H1 (cell line): ENCODE measurements at regions not wholly inside any gene's neighbourhood (a gene's known extent, or its start where the extent isn't known, plus 50 kb on each side); places are given as distances from the start of the nearest gene placed in this dataset.

ENCODE experiments used
- CTCF ChIA-PET: fragments of 300-600 bp; sonication (Branson Sonifier 250); formaldehyde crosslinking; loops from one replicate; lab custom pipeline; 2021; ENCODE audit not compliant: partially characterized antibody; lab: Charles Lee
- POLR2A ChIA-PET: fragments of 300-600 bp; sonication (Branson Sonifier 250); formaldehyde crosslinking; loops from one replicate; lab custom pipeline; 2021; ENCODE audit warnings: inconsistent platforms; ENCODE audit not compliant: partially characterized antibody; lab: Charles Lee
- DNase-seq, 2 experiments: peaks; one replicate each; pipeline versions ENCODE4 v3.0.0 to v3.0.0-alpha.2; 2010 to 2022; ENCODE audit warnings: low spot score in 2 of 2, low read depth in 1 of 2, mixed read lengths in 1 of 2
- FAIRE-seq: peaks from 2 replicates; lab custom pipeline; 2011; peaks lifted over from hg19 to GRCh38; lab: Jason Lieb, UNC
- H2AFZ ChIP-seq: 2 replicates; pipeline ENCODE4 v1.8.1; 2012; ENCODE audit warnings: low read length, inconsistent platforms
- H2AK5ac ChIP-seq: 2 replicates; pipeline ENCODE4 v1.6.1; 2013; ENCODE audit warnings: low read depth, low read length
- H2BK120ac ChIP-seq: replicated peaks from 2 replicates; pipeline ENCODE3; 2013; ENCODE audit warnings: low read depth, low read length, inconsistent platforms
- H2BK12ac ChIP-seq: 2 replicates; pipeline ENCODE4 v1.6.1; 2013; ENCODE audit warnings: low read depth, low read length
- H2BK15ac ChIP-seq: 2 replicates; pipeline ENCODE4 v1.6.1; 2013; ENCODE audit warnings: low read length
- H2BK20ac ChIP-seq: 2 replicates; pipeline ENCODE4 v1.6.1; 2013; ENCODE audit warnings: low read length
- H2BK5ac ChIP-seq: 2 replicates; pipeline ENCODE4 v1.6.1; 2013; ENCODE audit warnings: low read depth, low read length
- H3K14ac ChIP-seq: 2 replicates; pipeline ENCODE4 v1.6.1; 2013; ENCODE audit warnings: inconsistent platforms; ENCODE audit not compliant: insufficient read length
- H3K18ac ChIP-seq: 2 replicates; pipeline ENCODE4 v1.6.1; 2013; ENCODE audit warnings: low read length; ENCODE audit errors: extremely low read depth
- H3K23ac ChIP-seq: 2 replicates; pipeline ENCODE4 v1.6.1; 2013; ENCODE audit warnings: inconsistent platforms; ENCODE audit not compliant: insufficient read length
- H3K23me2 ChIP-seq: 2 replicates; pipeline ENCODE4 v1.6.1; 2013; ENCODE audit warnings: low read depth, low read length
- H3K27ac ChIP-seq: 2 replicates; pipeline ENCODE4 v1.6.1; 2011; ENCODE audit warnings: low read depth, low read length, inconsistent platforms
- H3K27me3 ChIP-seq, 4 experiments: replicated peaks in 1 of 4; 1 replicate in 1 of 4; 2 replicates in 3 of 4; pipeline versions ENCODE4 v1.6.1 to v1.8.1; 2011 to 2013; ENCODE audit warnings: low read length in 3 of 4, mild to moderate bottlenecking in 3 of 4, inconsistent platforms in 2 of 4, mixed read lengths in 2 of 4, moderate library complexity in 1 of 4; ENCODE audit not compliant: control insufficient read depth in 3 of 4, insufficient read depth in 3 of 4; ENCODE audit errors: extremely low read depth in 1 of 4
- H3K36me3 ChIP-seq, 4 experiments: 2 replicates each; pipeline versions ENCODE4 v1.6.1 to v1.8.1; 2011 to 2013; ENCODE audit warnings: mild to moderate bottlenecking in 4 of 4, low read length in 3 of 4, moderate library complexity in 2 of 4, control low read depth in 1 of 4, inconsistent platforms in 1 of 4; ENCODE audit not compliant: insufficient read depth in 4 of 4, control insufficient read depth in 2 of 4
- H3K4ac ChIP-seq: replicated peaks from 2 replicates; pipeline ENCODE3; 2013; ENCODE audit warnings: low read length, low read depth, mixed read lengths, inconsistent platforms; ENCODE audit not compliant: insufficient read length
- H3K4me1 ChIP-seq, 4 experiments: replicated peaks in 1 of 4; 1 replicate in 1 of 4; 2 replicates in 3 of 4; pipeline versions ENCODE4 v1.6.1 to v1.8.1; 2011 to 2013; ENCODE audit warnings: low read length in 3 of 4, inconsistent platforms in 2 of 4, mixed read lengths in 1 of 4; ENCODE audit not compliant: insufficient read depth in 4 of 4, control insufficient read depth in 3 of 4
- H3K4me2 ChIP-seq, 2 experiments: 2 replicates each; pipeline versions ENCODE4 v1.6.1 to v1.8.1; 2011 to 2013; ENCODE audit warnings: low read depth in 2 of 2, low read length in 2 of 2, control low read depth in 1 of 2, inconsistent platforms in 1 of 2, mild to moderate bottlenecking in 1 of 2; ENCODE audit not compliant: insufficient read depth in 1 of 2
- H3K4me3 ChIP-seq, 4 experiments: fragments of 200-600, 300-600 bp in 1 of 4; sonication (generic), shearing (Covaris generic), sonication (Bioruptor Twin) in 1 of 4; 2 replicates each; pipeline versions ENCODE4 v1.5.1 to v1.8.1; 2011 to 2016; ENCODE audit warnings: low read length in 4 of 4, low read depth in 3 of 4, control low read depth in 2 of 4, inconsistent platforms in 2 of 4, mild to moderate bottlenecking in 2 of 4, mixed read lengths in 1 of 4, moderate library complexity in 1 of 4; ENCODE audit not compliant: insufficient read depth in 2 of 4; ENCODE audit errors: extremely low read depth in 1 of 4
- H3K56ac ChIP-seq: replicated peaks from 2 replicates; pipeline ENCODE3; 2013; ENCODE audit warnings: low read depth, mild to moderate bottlenecking, mixed read lengths, low read length, inconsistent platforms; ENCODE audit not compliant: insufficient read length
- H3K79me1 ChIP-seq: 2 replicates; pipeline ENCODE4 v1.6.1; 2013; ENCODE audit warnings: low read depth, low read length, control low read depth
- H3K79me2 ChIP-seq, 2 experiments: 2 replicates each; pipeline versions ENCODE4 v1.6.1 to v1.8.1; 2012 to 2013; ENCODE audit warnings: low read length in 2 of 2, mild to moderate bottlenecking in 2 of 2, inconsistent platforms in 1 of 2; ENCODE audit not compliant: insufficient read depth in 2 of 2, control insufficient read depth in 1 of 2
- H3K9ac ChIP-seq, 4 experiments: replicated peaks in 1 of 4; 1 replicate in 1 of 4; 2 replicates in 3 of 4; pipeline versions ENCODE4 v1.6.1 to v1.8.1; 2011 to 2013; ENCODE audit warnings: low read depth in 3 of 4, low read length in 3 of 4, control low read depth in 2 of 4, mild to moderate bottlenecking in 2 of 4, moderate library complexity in 2 of 4, inconsistent platforms in 1 of 4; ENCODE audit errors: extremely low read depth in 1 of 4
- H3K9me3 ChIP-seq, 2 experiments: 2 replicates each; pipeline versions ENCODE4 v1.6.1 to v1.8.1; 2012 to 2013; ENCODE audit warnings: mild to moderate bottlenecking in 2 of 2, moderate library complexity in 2 of 2, control low read depth in 1 of 2, inconsistent platforms in 1 of 2, low read depth in 1 of 2, low read length in 1 of 2, mixed read lengths in 1 of 2; ENCODE audit not compliant: insufficient read depth in 2 of 2
- H4K20me1 ChIP-seq, 2 experiments: replicated peaks in 1 of 2; 2 replicates each; pipeline versions ENCODE3 to v1.8.1; 2011 to 2013; ENCODE audit warnings: inconsistent platforms in 2 of 2, low read length in 2 of 2, mild to moderate bottlenecking in 1 of 2; ENCODE audit not compliant: insufficient read depth in 2 of 2, control insufficient read depth in 1 of 2
- H4K5ac ChIP-seq: 2 replicates; pipeline ENCODE4 v1.6.1; 2013; ENCODE audit warnings: low read length, low read depth, mixed read lengths, inconsistent platforms; ENCODE audit not compliant: insufficient read length
- H4K8ac ChIP-seq: 2 replicates; pipeline ENCODE4 v1.8.0; 2013; ENCODE audit warnings: mild to moderate bottlenecking, moderate library complexity, low read length, inconsistent platforms; ENCODE audit not compliant: insufficient read depth; ENCODE audit errors: extremely low read depth
- H4K91ac ChIP-seq: replicated peaks from 2 replicates; pipeline ENCODE3; 2013; ENCODE audit warnings: low read length, mixed read lengths, inconsistent platforms; ENCODE audit not compliant: insufficient read length
- ASH2L ChIP-seq: fragments of 200-600, 300-600 bp; sonication (generic); IDR thresholded peaks from one replicate; pipeline ENCODE4 v1.7.1; 2017; ENCODE audit warnings: low read length
- BACH1 ChIP-seq: IDR thresholded peaks from 2 replicates; pipeline ENCODE4 v1.6.1; 2012; ENCODE audit warnings: low read length, improper control_type of control experiment
- CHD2 ChIP-seq: IDR thresholded peaks from 2 replicates; pipeline ENCODE4 v1.6.1; 2012; ENCODE audit warnings: low read length, improper control_type of control experiment
- CTBP2 ChIP-seq: IDR thresholded peaks from 2 replicates; pipeline ENCODE4 v1.7.0; 2011; ENCODE audit warnings: borderline replicate concordance, mild to moderate bottlenecking, moderate library complexity, mixed read lengths, low read length; ENCODE audit not compliant: insufficient read depth, insufficient read length
- EZH2 ChIP-seq: fragments of 200-600 bp; sonication (generic); IDR thresholded peaks from 2 replicates; pipeline ENCODE4 v1.7.1; 2012; ENCODE audit warnings: low read depth, mild to moderate bottlenecking, moderate library complexity, low read length, inconsistent platforms; ENCODE audit not compliant: severe bottlenecking
- KDM4A ChIP-seq: IDR thresholded peaks from one replicate; pipeline ENCODE4 v1.7.1; 2012; ENCODE audit warnings: low read depth, mild to moderate bottlenecking, moderate library complexity, low read length, inconsistent platforms; ENCODE audit not compliant: severe bottlenecking
- PHF8 ChIP-seq: fragments of 200-600 bp; sonication (generic); conservative IDR thresholded peaks from 2 replicates; pipeline ENCODE4 v1.7.1; 2012; ENCODE audit warnings: low read depth, mild to moderate bottlenecking, inconsistent platforms, low read length, moderate library complexity
- POLR2A ChIP-seq, 2 experiments: IDR thresholded peaks; 1 replicate in 1 of 2; 2 replicates in 1 of 2; pipeline ENCODE4 v1.6.1; 2011; ENCODE audit warnings: low read depth in 2 of 2, low read length in 2 of 2, mild to moderate bottlenecking in 2 of 2; ENCODE audit errors: control extremely low read depth in 1 of 2
- RAD21 ChIP-seq, 2 experiments: IDR thresholded peaks in 1 of 2; conservative IDR thresholded peaks in 1 of 2; 2 replicates each; pipeline ENCODE4 v1.6.1; 2011; ENCODE audit warnings: low read depth in 2 of 2, low read length in 2 of 2, improper control_type of control experiment in 1 of 2, inconsistent platforms in 1 of 2, mild to moderate bottlenecking in 1 of 2, moderate library complexity in 1 of 2
- SP2 ChIP-seq: IDR thresholded peaks from 2 replicates; pipeline ENCODE4 v1.6.1; 2012; ENCODE audit warnings: mild to moderate bottlenecking, low read length, inconsistent platforms
- SUZ12 ChIP-seq: fragments of 200-600 bp; sonication (generic); IDR thresholded peaks from 2 replicates; pipeline ENCODE4 v1.6.1; 2012; ENCODE audit warnings: mild to moderate bottlenecking, inconsistent platforms, low read length, moderate library complexity, mixed read lengths
- YY1 ChIP-seq: IDR thresholded peaks from 2 replicates; pipeline ENCODE4 v1.6.1; 2011; ENCODE audit warnings: low read depth, mild to moderate bottlenecking, low read length
- ZNF274 ChIP-seq: IDR thresholded peaks from 2 replicates; pipeline ENCODE4 v1.7.0; 2012; ENCODE audit warnings: low read length, borderline replicate concordance; ENCODE audit errors: extremely low read depth
- WGBS, 2 experiments: shearing (Covaris generic) in 1 of 2; methylation state at CpG; one replicate each; pipeline versions ENCODE4 v1.1.6 to v1.1.7; 2013 to 2015; ENCODE audit warnings: low lambda C conversion rate in 2 of 2, mixed read lengths in 2 of 2, inconsistent platforms in 1 of 2, low coverage in 1 of 2, missing lambda C conversion rate in 1 of 2; ENCODE audit not compliant: insufficient replicate concordance in 2 of 2, insufficient coverage in 1 of 2, insufficient read length in 1 of 2; ENCODE audit errors: extremely low coverage in 1 of 2, missing lambda C conversion rate in 1 of 2; 5-methylcytosine and 5-hydroxymethylcytosine counted together
- TF ChIP-seq, protein P1 (sequence below): IDR thresholded peaks from 2 replicates; pipeline ENCODE4 v1.6.1; 2012; ENCODE audit warnings: inconsistent platforms

GRCh38 chr9:110126499-110126941 is 81.4 kb downstream of the C9orf152 start:
- H4K8ac ChIP-seq = no peak overlapping the region
- 82% methylated on average over 7 of the region's 7 CpGs; no CpG with 5 or more reads in 1 of the 2 experiments for WGBS, 2 experiments
- H2BK15ac ChIP-seq = no peak overlapping the region
- no peaks in the 10 kb centered on the region for H3K23me2 ChIP-seq
- ChIA-PET POLR2A (interaction anchor here (1.7 kb wide), 1 partner anchor 13 kb away, joined by 4 read pairs; no protein-coding TSS in a partner anchor), CTCF (interaction anchor here (0.6 to 2.4 kb wide), 9 partner anchors 10 to 226 kb away, joined by 3 to 11 read pairs (median 4); no protein-coding TSS in a partner anchor)
- H3K4me1 ChIP-seq = peaks cover 11 to 67% (median 39%) of the 10 kb centered on the region in 4 experiments
- H4K5ac ChIP-seq = no peak overlapping the region
- H2BK120ac ChIP-seq = no peak overlapping the region
- DNase-seq = no peak
- H3K27me3 ChIP-seq = no peaks in the 10 kb centered on the region; a peak in 1 of 7 replicates
- no peak overlapping the region for H2BK20ac ChIP-seq
- H3K36me3 ChIP-seq = no peaks in the 10 kb centered on the region
- no peak overlapping the region for H3K14ac ChIP-seq
- H2BK5ac ChIP-seq = no peak overlapping the region
- peak overlapping the region; percentile 13; the same call in 1 of the 2 replicates for H2BK12ac ChIP-seq
- H3K27ac ChIP-seq = no peak overlapping the region
- peaks cover 4% of the 10 kb centered on the region; the same call in 1 of the 2 replicates for H3K79me1 ChIP-seq
- H3K79me2 ChIP-seq = peaks cover 3 to 58% of the 10 kb centered on the region in 2 experiments; a peak in 3 of 4 replicates
- H3K56ac ChIP-seq = no peak overlapping the region
- H2AK5ac ChIP-seq = no peak overlapping the region
- no peak overlapping the region for H3K4me3 ChIP-seq
- H2AFZ ChIP-seq = no peak overlapping the region
- no peak overlapping the region for H3K23ac ChIP-seq
- no peak overlapping the region for H3K9ac ChIP-seq
- peaks cover 4 to 14% of the 10 kb centered on the region in 2 experiments for H4K20me1 ChIP-seq
- no peaks in the 10 kb centered on the region for H3K9me3 ChIP-seq
- no peak overlapping the region; a peak in 1 of 4 replicates for H3K4me2 ChIP-seq
- H3K18ac ChIP-seq = no peak overlapping the region
- FAIRE-seq = no peak
- no peak overlapping the region for H3K4ac ChIP-seq
- H4K91ac ChIP-seq = no peak overlapping the region
- TF ChIP-seq POLR2A (IDR thresholded peaks at IDR 0.05; ENCODE audit: control extremely low read depth in 1 of 2, low read depth in 2 of 2, low read length in 2 of 2) = no peak
- TF ChIP-seq YY1 = no peak
- no peak for TF ChIP-seq CTBP2
- no peak for TF ChIP-seq CHD2
- no peak for TF ChIP-seq SP2
- no peak for TF ChIP-seq KDM4A
- TF ChIP-seq PHF8 = no peak
- no peak for TF ChIP-seq SUZ12
- no peak for TF ChIP-seq ASH2L
- no peak for TF ChIP-seq RAD21 (IDR thresholded peaks at IDR 0.05 in 1 of 2, conservative IDR thresholded peaks at IDR 0.05 in 1 of 2; ENCODE audit: low read depth in 2 of 2, low read length in 2 of 2)
- TF ChIP-seq, protein P1, sequence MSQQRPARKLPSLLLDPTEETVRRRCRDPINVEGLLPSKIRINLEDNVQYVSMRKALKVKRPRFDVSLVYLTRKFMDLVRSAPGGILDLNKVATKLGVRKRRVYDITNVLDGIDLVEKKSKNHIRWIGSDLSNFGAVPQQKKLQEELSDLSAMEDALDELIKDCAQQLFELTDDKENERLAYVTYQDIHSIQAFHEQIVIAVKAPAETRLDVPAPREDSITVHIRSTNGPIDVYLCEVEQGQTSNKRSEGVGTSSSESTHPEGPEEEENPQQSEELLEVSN = no peak
- TF ChIP-seq ZNF274 = no peak
- no peak for TF ChIP-seq EZH2
- no peak for TF ChIP-seq BACH1
